HG02884 (cell line): ENCODE measurements at regions not wholly inside any gene's neighbourhood (a gene's known extent, or its start where the extent isn't known, plus 50 kb on each side); places are given as distances from the start of the nearest gene placed in this dataset.

ENCODE experiments used
- ATAC-seq: cut with Tn5 transposase; IDR thresholded peaks from one replicate; pipeline ENCODE4 v1.9.1; 2021; ENCODE audit warnings: mild to moderate bottlenecking, moderate library complexity; ENCODE audit not compliant: unreplicated experiment

DNA sequence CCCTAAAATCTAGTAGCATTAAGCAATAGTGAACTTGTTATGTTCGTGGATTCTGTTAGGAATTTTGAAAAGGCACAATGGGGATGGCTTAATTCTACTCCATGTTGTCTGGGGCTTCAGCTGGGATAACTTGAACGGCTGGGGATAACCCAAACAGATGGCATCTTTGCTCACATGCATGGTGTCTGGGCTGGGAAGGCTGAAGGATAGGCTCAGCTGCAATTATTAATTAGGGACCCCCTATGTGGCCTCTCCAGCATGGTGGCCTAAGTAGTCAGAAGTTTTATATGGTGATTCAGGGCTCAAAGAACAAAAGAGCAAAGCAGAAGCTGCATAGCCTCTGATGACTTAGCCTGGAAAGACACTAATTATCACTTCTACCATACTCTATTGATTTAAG is 551.1 kb downstream of the PSAT1 start:
- ATAC-seq: no peak

DNA sequence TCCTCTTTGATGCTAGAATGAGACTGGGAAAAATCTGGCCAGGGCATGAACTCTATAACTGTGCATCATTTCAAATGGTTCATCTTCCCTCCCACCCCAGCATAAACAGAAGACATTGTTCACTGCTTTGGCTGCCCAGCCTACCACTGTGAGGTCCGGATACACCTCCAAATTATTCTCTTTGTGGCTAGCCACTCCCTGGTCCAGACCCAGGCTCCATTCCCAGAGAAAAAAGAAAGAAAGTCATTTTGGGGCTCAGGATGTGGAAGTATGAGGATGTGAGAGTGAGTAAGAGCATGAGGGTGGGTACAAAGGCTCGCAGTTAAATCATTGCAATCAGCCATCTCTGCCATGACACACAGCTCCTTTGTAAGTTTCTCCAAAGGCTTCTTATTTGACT is 559.2 kb downstream of the PSAT1 start:
- ATAC-seq: no peak

DNA sequence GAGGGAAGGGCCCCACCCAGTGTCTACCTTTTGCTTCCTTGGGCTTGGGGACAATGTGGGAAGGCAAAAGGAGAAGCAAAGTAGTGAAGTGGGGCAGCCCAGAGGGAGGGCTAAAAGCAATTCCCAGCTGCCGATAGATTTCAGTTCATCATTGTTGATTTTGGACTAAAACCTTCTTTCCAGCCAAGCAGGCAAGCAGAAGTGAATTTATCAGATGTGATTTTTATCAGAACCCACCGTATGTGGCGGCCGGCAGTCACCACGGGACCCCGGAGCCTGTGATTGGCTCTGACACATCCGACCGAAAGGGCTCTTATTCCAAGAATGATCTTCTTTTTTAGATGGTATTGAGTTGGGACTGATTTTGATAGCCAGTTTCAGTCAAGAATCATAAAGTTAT is 559.9 kb downstream of the PSAT1 start:
- no peak for ATAC-seq

DNA sequence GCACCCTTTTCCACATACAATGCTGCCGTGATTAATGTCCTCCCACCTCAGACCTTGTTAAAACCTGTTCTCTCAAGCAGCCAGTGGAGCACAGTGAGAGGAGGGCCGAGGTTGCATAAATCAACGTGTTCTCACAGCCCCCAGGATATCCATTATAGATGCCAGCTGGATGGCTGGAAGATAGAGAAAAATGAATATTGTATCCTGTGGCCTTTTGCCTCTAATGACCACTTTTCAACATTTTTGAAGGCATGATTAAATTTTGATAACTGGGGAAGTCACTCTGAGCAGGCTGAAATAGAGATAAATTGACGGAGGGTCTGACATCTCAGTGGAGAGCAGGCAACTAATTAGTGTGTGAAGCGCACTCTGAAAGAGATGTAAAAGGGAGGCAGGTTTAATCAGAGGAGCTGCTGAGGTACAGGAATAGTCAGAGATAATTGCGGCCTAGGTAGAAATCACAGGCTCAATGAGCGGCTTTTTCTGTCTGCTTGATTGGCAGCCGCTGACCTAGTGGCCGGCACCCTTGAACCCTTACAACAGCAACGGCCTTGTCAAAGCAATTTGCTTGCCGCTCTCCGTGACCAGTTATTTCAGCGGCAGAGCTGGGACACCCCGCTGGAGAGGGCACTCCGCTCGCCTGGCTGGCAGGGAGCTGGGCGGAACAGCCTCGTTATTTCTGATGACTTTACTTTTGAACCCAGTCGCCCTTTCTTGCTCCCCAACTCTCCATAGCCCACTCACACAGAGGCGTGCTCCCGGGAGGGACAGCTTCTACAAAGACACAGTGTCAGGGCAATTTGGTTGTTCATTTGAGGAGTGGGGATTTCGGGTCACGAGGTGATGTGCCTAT is 560.7 kb downstream of the PSAT1 start:
- ATAC-seq: no peak

DNA sequence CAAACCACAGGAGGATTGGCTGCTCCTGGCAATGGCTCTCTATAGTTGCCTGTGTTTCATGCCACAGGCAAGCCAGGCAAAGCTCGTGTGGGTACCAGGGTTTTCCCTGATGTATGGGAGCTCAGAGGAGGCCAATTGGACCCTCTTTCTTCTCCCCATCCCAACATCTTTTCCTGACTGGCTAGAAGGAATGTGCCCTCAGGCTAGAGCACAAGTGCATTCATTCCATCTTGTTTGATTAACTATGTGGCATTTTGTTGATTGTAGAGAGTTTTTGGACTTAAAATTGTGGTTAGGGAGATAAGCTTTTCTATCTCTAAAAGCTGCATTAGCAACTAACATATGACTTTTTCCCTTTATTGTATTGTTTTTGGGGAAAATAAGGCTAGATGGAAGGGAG is 561.3 kb downstream of the PSAT1 start:
- no peak for ATAC-seq

DNA sequence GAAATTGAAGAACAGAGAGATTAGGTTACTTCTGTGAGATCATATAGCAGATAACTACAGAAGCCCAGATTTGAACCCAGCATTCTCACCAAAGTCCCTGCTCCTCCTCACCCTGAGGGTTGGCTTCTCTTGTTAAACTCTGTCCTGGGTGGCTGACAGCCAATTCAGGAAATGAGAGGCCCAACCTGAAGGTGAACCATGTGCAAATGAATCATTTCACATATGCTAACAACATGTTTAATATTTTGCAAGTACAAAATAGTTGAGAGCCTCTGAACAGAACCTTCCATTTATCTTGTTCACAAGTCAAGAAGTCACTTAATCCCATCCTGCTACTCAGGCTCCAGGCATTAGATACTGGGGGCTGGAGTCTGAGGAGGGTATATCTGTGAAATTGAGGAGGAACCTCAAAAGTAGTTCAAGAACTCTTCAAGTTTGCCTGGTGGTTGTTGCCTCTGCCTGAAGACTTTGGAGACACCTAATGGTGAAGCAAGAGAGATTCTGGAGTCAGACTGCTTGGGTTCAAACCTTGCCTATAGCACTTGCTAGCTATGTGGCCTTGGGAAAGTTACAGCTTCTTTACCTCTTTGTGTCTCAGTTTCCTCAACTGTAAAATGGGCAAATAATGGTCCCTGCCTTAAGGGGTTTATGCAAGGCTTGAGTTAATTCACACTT is 564.0 kb downstream of the PSAT1 start:
- no peak for ATAC-seq

DNA sequence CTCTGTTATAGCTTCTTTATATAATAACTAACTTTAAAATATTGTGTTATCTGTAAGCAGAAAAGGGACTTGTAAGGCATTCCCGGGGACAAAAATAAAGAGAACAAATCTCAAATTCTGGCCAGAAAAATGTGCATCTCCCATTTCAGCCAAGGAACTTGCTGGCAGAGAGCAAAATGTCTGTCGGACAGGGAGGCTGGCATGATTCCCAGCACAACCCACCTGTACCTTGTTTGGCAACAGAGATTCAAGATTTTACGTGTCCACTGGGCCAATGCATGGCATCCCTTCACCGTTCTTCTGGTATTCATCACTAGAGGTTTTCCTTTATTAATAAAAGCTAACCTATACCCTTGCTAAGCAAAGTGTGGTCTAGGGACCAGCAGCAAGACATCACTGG is 566.6 kb downstream of the PSAT1 start:
- ATAC-seq: no peak

DNA sequence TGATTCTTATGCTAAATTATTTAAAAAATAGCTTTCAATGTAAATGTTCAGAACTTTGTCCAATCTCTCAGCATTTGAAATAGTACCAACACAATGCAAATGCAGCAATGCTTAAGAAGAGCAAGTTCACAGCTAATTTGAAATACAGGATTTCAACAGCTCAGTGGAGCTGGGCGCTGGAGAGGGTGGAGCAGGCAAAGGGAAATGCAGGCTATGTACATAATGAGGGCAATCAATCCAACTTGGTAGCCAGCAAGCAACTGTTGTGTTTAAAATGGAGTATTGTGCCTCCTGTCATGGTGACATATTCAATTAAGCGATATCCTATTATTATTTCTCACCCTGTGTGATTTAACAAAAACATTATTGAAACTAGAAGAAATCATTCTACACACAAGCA is 568.8 kb downstream of the PSAT1 start:
- no peak for ATAC-seq

DNA sequence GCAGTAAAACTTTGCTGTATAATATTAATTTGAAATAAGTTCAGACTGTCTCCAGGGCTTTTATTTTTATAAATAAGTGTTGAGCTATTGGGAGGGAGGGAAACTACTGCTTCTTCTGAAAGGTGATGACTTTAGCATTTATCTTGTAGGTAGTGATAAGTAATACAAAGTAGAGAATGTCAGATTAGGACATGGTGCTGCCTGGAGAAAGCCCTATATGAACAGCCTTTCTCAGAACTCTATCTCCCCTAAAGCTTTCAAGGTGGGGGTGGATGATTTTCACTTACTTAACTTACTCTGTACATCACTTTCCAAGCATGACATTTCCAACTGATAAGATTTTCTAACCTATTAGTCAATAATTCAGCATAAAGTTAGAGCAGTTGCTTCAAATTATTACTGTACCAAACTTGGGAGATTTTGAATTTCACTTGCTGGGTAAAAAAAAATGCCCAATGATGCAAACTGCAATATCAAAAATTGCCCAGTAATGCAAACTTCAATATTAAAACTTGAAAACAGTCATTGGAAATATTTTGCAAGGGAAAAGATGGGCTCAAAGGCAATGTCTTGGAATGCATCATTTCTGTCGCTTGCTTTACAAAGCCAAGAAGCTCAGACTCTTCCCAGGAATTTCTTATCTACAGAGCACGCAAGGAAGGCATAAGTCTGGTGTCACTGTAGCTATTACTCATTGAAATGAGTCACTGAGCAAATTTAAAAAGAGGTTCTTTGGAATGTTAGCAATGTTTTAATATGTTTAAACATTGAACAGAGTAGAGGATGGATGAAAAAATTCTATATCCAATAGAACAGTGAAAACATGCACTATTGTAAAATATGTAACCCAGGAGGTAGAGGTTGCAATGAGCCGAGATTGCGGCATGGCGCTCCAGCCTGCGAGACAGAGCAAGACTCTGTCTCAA is 569.5 kb downstream of the PSAT1 start:
- ATAC-seq: no peak

DNA sequence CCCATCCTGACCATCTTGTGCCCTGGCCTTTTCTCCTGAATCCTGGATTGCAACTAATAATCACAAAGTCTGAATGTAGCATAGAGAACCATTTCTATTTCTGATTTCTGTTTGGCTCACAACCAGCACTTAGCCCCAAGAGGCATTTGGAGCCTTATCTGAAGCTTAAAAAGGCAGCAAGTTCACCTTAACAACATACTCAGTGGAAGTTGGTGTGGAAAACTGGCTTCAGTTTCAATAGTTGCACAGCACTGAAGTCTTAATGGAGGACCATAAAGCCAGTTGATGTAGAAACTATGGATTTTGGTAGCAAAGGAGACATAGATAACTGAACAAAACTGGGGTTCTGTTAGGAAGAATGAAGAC is 574.1 kb downstream of the PSAT1 start:
- no peak for ATAC-seq

DNA sequence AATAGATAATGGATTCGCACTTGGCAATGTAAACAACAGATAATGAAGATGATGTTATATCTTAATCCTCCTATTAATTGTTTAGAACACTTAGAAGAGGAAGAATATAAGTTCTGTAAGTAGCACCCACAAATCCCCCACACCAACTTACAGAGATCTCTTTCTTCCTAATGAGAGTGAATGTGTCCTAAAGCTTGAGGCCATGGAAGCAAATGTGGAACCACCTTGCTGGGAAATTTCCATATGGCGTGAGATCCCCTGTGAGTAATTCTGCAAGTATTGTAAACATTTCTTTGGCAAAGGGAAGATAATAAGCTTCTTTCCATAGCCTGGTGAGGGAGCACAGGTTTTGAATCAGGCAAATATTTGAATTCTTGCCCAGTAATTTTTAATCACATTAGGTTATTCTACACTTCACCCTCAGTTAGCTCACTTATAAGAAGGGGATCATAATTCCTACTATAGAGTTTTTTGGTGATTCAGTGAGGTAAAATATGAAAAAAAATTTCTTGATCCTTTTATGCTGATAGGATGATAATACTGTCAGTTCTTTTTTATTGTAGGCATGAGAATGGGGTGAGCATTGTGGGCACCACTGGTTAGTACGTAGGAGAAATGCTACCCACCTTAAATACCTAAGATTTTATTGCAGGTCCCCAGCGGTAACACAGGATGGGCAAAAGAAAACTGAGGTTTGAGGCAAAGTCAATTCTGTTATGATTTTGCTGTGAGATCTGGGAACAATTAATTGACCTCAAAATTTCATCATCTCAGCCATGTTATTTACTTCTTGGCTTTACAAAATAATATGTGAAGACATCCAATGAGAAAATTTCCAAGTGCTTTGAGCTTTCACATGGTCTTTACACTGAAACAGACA is 574.8 kb downstream of the PSAT1 start:
- ATAC-seq: no peak

DNA sequence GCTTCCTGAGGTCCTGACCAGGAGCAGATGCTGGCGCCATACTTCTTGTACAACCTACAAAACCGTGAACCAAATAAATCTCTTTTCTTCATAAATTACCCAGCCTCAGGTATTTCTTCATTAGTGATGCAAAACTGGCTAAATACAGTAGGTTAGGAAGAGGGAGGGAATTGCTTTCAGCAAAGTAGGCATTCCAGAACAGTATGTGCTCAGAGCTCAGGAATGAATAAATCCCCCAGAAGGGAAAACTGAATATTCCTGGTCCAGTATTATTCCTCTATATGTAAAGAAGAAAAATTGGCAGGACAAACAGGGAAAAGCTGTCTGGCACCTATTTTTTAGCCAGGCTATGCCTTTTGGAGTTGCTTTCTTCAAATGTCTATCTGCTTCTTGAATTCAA is 577.1 kb downstream of the PSAT1 start:
- ATAC-seq: no peak

DNA sequence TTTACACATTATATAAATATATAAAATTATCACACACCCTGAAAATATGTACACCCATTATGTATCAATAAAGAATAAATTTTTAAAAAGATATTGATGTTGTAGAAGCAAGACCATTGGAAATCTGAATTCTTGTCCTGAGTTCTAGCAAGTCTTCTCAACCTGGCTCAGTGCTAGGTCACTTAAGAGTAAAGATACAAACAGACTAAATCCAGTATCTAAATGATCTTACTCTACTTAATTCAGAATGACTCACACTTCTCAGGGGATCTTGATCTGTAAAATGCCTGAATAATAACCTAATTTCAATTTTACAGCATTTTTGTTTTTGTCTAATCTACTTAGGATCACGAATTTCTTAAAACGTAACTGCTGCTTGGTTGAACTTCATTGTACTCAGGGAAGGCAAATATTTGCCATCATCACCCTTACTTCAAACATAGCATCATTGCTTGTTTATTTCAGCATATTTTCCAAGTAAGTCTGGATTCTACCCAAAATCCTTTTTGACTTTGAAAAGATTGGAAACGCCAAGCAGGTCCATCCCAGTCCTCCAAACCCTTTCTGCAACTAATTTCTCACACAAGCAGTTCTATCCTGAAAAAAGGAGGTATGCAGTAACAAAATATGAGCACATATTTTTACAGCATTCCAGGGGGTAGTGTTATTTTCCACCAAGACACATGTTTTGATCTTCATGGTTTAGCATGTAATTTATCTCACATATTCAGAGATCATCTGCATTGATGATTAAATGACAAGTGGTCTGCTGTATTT is 582.6 kb downstream of the PSAT1 start:
- no peak for ATAC-seq

DNA sequence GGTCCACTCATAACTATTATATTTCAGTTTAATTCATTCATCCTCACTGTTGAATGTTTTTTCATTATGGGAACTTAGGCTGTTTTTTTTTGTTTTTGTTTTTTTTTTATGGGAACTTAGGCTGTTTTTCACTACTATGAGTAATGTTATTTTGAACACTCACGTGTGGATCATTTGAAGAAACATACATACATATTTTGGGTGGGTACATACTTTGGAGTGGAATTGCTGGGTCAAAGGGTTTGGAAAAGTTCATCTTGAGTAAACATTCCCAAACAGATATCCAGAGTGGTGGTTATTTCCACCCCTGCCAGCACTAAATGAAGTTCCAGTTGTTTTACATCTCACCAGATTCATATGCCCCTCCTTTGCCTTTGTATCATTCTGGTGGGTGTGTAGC is 584.4 kb downstream of the PSAT1 start:
- no peak for ATAC-seq

DNA sequence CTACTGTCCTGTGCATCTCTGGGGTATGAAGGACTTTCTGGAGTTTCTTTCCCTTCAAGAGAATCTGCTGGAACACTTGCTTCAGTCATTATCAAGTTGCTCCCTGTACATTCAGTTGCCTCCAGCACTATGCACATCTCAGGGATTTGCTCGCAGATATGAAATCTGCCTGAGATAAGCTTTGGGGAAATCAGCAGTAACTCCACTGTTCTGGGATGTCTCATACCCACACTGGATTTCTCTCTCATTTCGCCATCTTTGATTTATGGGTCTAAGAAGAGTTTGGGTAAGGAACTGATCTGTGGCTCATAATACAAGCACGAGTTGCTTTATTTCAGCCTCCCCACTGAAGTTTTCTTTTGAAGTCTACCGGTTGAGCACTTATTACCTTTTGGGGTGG is 585.6 kb downstream of the PSAT1 start:
- ATAC-seq: no peak

DNA sequence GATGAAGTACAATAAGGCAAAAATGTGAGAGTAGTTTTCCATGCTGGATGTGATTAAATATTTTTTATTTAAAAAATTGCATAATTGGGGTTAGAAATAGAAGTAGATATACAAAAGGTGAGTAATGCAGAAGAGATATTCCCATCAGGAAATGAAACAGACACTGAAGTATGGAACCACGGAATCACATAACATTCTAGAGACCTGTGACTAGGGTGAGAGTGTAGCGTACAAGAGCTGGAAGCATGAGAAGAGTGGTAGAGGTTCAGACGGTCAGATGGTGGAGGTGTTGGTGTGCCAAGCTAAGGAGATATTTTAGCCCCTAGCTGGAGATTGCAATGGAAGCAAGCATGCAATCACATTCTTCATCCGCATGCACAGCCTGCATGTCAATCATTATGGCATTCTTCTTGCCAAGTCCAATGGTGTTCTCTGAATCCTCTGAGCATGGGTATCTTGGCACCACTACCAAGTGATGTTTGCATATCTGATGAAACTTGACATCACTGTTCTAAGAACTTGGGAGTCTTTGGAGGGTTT is 587.8 kb downstream of the PSAT1 start:
- ATAC-seq: no peak

DNA sequence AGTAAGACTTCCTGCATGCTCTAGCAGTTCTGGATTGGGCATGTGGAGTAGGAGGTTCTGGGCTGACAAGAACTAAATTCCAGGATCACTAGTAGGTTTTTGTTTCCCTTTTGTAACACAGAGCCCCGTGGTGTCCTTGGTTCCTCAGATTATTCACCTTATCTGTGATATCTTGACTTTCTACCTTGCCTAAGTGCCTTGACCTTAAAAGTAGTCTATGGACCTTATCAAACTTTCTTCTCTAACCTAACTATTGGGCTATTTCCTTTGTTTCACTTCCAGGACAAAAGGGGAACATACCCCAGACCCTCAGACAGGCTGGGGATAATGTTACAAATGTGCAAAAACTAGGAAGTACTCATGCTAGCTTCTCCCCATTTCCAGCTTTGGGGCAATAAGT is 595.3 kb downstream of the PSAT1 start:
- no peak for ATAC-seq

DNA sequence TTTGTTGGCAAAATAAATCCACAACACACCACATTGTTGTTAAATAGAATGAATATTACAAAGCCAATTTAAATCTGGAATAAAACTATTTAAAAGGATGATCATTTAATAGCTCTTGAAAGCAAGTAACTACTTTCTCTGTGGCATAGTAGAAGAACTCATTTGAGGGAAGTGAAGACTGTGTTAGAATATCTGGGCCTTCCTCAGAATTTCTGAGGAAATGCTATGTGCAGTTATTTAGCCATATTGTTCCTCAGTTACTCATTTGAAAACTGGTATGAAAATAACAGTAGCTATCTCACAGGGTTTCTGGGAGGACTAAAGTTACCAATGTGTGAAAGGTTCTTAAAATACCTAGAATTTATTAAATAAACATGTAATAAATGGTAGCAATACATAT is 595.8 kb downstream of the PSAT1 start:
- no peak for ATAC-seq

DNA sequence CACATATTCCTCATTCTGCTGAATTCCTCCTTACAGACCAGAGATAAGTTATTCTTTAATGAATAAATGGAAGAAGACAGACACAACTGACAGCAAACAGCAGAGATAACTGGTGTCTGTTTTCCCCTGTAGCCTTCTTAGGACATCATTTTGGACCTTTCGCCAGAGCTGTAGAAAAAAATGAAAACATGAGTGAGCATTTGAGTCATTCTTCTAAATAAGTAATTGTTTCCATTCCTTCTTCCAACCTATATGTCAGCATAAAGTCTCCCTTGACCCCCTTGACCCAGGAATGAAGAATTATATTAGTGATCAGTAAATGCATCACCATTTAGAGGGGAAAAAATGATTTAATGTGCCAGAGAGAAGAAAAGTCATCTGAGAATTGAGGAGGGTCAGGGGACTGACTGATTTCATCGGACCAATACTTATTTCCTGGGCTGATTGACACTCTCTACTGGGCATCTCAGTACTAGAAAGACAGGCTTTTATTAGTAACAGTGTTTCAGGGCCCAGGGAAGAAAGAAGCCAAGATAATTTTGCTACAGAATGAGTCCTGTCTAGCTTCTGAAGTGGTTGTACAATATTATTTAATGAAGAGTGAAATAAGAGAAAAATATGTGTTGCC is 597.0 kb downstream of the PSAT1 start:
- no peak for ATAC-seq
